Sigmoid colon (tissue), 4 donors: ENCODE measurements at regions not wholly inside any gene's neighbourhood (a gene's known extent, or its start where the extent isn't known, plus 50 kb on each side); places are given as distances from the start of the nearest gene placed in this dataset.

Experiments
- CTCF ChIP-seq, 4 experiments: fragments of 450-650 bp in 3 of 4; fragments of 200-600 bp in 1 of 4; IDR thresholded peaks; one replicate each; pipeline ENCODE4 v1.5.1; 2016 to 2019; ENCODE audit warnings: antibody characterized with exemption in 4 of 4, mild to moderate bottlenecking in 3 of 4, moderate library complexity in 2 of 4
- EP300 ChIP-seq, 4 donors: sonication (generic); formaldehyde crosslinking; IDR thresholded peaks; one replicate each; pipeline ENCODE4 v1.6.1; 2017; ENCODE audit warnings: antibody characterized with exemption in 4 of 4
- POLR2A ChIP-seq, 2 donors: fragments of 450-650 bp; IDR thresholded peaks; one replicate each; pipeline ENCODE4 v1.6.1; 2016; ENCODE audit warnings: antibody characterized with exemption in 2 of 2, mild to moderate bottlenecking in 2 of 2, moderate library complexity in 2 of 2

GRCh38 chr5:6548756-6549285 lies 84.0 kb downstream of the NSUN2 start:
- TF ChIP-seq EP300 (IDR thresholded peaks at IDR 0.05) (no peak), CTCF (IDR thresholded peaks at IDR 0.05) (no peak), POLR2A (IDR thresholded peaks at IDR 0.05) (no peak)
